T follicular helper cell (primary cell): ENCODE measurements at regions not wholly inside any gene's neighbourhood (a gene's known extent, or its start where the extent isn't known, plus 50 kb on each side); places are given as distances from the start of the nearest gene placed in this dataset.

Experiments
- DNase-seq: peaks from one replicate; pipeline ENCODE4 v3.0.0-alpha.2; 2020; ENCODE audit warnings: low read depth

DNA sequence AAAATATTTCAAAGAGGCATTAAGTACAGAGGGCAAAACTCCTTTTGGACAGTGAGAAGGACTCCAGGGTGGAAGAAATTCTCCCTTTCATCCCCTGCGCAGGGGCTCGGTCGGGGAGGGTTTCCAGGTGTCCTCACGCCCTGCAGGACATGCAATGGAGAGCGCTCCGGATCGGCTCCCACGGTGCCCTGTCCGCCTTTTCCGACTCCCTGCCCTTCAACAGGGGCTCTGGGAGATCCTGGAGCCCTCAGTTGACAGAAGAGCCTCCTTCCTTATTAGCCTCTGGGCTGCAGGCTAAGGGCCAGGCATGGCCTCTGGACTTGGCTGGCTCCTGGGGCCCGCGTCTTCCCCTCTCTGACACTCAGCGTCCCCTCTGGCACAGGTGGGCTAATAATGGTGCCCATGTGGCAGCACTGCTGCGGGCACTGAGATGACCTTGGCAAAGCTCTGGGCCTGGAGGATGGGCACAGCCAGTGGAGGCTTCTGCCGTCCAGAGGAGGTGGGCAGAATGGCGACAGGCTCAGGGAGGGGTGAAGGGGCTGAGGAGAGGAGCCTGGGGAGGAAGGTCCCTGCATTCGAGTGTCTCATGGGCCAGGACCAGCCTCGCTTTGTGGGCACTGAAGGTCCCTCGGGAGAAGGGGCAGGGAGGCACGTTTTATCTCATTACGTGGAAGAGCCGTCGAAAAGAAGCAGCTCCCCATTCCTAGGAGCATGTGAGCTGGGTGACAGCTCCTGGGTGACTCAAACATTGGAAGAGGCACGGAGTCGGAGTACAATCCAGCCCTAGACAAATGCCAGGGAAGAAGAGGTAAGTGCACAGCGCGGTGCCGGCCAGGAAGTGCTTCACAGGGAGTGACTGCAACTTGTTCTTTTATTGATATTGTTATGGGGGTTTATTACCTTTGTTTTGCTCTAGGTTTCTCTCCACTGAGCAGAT lies 161.7 kb downstream of the IRF8 start:
- DNase-seq, result no peak

DNA sequence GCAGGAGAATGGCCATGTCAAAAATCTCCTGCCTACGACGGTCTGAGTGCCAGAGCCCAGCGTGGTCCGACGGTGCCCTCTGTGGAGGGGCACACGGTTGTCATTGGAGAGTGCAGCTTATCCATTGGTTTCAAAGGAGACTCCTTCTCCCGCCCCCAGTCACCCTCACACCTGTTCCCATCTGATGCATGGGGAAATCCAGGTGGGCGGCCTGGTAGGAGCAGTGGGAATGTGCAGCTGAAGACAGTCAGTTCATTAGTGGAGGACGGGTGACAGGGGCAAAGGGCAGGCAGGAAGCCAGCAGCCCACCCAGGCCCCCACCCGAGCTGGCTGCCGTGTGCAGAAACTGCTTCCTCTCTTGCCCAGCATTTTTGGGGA lies 162.3 kb downstream of the IRF8 start:
- DNase-seq, result no peak

DNA sequence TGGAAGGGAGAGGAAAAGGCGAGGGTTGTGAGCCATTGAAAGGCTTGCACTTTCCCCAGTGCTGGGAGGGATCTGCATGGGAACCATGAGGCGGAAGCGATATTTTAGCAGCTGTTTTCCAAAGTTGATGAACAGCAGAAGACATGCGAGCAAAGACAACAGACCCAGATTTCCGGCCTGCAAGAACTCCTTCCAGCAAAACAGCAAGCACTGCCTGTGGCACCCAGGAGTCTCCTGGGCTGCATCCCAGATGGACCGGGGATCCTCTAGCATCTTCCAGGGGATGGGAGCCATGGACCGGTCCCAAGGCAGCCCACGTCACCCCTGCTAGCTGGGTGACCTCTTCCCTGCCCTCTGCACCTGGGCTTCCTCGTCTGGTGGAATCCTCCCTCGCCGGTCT lies 162.8 kb downstream of the IRF8 start:
- DNase-seq, result no peak

DNA sequence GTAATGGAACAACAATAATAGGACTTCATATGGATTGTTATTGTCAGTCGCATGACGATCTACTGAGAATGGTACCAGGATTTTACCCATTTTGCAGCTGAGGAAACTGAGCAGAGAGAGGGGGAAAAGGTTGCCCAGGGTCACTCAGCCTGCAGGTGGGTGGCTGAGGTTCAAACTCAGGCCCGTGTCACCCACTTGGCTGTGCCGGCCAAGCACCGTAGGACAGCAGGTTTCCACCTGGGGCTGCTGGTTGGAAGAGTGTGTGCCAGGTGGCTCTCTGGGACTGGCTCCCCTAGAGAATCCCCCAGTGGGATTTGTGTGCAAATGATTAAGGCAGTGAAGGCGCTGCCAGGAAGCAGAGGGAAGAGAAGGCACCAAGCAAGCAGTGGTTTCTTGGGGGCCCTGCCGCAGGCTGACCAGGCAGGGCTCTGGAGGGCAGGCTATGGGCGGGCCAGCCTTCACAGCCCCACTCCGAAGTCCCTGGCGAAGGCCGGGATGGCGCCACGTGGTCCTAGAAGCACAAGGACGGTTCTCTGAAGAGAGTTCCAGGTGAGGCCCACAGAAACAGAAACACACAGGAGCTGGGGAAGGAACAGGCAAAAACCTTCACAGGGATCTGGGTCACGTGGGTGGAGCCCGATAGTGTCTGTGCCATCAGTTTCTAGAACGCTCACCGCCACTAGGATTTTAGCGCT lies 163.5 kb downstream of the IRF8 start:
- DNase-seq, result no peak

DNA sequence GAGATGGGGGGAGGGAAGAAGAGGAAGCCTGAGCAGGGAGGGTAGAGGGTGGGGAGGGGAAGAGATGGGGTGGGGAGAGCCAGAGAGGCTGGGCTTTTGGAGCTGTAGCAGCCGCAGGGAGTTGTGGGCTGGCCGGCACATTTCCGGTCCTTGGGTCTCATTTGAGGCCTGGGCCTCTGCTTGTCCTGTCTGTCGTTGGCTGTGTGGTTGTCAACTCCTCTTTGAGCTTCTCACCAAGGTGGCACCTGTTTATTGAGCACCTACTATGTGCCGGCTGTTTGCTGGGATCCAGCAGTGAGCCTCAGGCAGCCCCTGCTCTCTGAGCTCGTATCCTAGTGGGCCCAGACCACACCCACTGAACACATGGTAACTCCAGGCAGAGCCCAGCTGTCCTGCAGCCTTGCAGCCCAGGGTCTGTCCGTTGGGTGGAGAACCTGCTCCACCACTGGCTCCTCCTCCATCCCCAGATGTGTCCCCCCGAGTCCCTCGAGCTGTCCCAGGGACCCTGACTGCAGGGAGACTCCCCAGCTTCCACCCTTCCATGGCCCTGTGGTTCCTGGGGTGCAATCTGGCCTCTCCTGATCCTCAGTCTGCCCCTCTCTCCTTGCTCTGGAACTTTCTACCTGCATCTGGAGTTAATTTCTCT lies 164.9 kb downstream of the IRF8 start:
- DNase-seq, result no peak

DNA sequence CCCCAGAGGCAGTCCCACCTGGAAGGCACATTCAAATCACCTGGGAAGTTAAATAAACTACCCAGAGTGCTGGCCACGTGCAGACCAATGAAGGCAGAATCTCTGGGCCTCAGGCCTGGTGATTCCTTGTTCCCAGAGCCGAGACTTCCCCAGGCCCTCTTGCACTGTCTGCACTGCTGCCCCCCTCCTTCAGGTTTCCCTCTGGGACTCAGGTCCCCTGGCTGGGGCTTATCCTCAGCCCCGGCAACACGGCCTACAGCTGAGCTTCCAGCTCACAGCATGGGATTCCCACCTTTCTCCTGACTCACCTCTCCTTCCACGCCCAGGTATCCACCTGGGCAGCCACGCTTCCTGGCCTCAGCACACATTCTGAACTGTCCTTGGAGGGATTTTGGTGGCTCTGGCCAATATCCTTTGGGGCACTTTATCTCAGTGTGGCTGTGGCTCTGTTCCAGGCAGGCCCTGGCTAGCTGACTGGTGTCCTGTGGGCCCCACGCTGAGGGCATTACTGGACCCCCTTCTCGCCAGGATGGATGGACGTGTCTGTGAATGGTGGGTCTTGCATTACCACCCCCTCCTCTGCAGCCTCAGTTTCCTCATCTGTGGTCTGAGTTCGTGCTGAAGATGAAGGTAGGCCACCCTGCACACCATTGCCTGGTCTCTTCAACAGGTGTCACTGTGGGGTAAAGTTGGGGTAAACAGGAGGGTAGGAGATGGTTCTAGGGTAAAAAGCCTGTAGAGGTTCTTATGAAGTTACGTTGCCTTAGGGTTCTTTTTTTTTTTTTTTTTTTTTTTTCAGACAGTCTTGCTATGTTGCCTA lies 165.7 kb downstream of the IRF8 start:
- DNase-seq, result no peak

DNA sequence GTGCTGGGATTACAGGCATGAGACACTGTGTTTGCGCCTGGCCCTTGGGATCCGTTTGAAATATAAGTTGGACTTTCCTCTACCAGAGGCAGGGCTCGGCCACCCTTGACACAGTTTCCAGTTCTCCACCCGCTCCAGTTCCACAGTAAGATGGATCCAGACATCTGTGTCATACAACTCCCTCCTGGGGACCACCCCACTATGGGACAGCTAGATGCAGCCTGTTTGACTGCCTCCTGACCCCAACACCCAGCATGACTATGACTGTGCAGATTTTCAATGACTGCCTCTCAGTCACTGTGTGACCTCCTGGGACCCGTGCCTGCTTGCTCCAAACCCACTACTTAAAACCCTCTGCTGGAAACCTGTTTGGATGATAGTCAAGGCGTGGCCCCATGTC lies 166.7 kb downstream of the IRF8 start:
- no peak for DNase-seq

DNA sequence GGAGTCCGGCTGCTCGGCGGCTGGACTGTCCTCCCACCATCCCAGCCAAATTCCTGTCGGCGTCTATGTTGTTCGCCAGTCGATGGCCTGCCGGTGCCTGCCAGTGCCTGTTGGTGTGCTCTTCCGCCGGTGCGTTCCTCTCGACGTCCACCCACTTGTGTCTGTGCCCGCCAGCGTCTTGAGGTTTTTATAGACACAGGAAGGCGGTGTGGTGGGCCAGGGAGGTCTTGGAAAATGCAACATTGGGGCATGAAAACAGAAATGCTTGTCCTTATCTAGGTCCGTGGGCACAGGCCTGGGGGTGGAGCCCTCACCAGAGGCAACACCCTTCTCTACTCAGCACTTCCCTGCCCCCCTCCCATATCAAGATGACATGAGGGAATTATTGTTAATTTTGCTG lies 167.8 kb downstream of the IRF8 start:
- no peak for DNase-seq

DNA sequence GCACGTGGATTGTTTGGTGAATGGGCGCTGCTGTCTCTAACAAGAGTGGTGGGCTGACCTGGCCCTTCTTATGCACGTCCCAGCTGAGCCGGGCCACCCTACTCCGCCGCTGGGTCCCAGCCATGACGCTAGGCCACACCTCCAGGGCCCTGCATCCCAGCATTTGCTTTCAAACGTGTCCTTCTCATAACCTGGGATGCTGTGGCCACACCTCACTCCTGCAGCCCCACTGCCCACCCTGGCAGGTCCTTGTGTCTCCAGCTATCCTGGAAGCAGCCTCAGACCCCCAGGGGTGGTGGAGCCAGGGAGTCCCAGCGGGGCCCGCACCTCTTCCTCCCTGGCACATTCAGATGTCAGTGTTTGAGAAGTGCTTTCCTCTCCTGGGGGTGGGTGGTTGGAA lies 168.6 kb downstream of the IRF8 start:
- DNase-seq, result no peak

DNA sequence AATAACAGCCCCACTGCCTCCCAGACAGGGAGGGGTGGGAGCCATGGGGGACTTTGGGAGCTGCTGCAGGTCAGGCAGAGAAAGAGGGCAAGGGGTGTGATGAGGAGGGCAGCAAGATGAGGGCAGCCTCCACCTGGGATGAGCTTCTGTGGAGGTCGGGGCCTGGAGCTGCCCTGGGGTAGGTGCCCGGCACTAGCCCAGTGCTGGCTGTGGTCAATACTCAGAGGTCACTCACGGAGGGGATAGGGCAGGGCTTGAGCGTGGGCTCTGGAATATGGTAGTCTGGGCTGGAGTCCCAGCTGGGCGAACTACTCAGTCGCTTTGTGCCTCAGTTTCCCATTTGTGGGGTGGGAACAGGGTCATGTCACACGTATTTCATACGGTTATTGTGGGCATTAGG lies 169.0 kb downstream of the IRF8 start:
- no peak for DNase-seq

DNA sequence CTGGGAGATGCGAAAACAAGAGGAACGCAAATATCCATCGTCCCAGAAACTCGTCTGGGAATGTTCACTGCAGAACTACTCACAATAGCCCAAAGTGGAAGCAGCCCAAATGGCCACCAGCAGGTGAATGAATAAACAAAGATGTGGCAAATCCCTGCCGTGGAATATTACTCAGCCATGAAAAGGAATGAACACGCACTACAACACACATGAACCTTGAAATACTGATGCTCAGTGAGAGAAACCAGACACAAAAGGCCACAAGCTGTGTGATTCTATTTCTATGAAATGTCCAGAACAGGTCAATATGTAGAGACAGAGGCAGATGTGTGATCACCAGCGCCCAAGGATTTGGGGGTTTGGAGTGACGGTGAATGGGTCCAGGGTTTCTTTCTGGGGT lies 169.8 kb downstream of the IRF8 start:
- DNase-seq, result no peak

DNA sequence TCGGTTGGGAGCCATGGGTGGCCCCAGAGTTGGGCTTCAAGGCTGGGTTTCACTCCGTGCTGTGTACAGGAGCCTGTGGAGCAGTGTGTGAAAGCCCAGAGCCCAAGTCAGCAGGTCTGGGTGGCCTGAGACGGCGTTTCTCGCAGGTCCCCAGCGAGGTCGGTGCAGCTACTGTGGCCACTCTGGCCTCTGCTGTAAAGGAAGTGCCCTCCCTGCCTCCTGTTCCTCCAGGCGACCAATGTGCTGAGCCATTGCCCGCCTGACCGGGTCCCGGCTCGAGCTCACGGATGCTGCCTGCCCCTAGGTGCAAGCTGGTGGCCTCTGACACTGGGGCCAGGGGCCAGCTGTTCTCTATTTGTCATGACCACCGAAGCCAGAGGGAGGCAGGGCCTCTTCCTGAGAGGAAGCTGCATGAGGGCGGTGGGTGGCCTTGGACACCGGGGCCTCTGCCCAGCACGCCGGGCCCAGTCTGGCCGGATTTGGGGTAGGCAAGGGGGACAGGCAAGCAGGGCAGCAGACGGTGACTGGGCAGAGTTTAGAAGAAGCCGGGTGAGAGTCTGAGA lies 170.9 kb downstream of the IRF8 start:
- DNase-seq, result no peak

DNA sequence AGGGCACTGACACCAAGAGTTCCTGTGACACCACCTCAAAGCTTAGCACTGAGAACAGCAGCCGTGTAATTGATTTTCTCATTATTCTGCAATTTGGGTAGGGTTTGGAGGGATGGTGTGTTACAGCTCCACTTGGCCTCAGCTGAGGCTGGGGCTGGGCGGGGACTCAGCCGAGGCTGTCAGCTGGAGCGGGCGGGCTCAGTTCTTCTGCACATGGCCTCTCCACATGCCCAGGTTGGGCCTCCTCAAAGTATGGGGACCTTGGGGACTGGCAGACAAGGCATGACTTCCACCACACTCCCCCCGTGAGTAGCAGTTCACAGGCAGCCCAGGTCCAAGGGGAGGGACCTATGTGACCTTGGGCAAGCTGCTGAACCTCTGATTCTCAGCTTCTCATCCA lies 171.5 kb downstream of the IRF8 start:
- no peak for DNase-seq

DNA sequence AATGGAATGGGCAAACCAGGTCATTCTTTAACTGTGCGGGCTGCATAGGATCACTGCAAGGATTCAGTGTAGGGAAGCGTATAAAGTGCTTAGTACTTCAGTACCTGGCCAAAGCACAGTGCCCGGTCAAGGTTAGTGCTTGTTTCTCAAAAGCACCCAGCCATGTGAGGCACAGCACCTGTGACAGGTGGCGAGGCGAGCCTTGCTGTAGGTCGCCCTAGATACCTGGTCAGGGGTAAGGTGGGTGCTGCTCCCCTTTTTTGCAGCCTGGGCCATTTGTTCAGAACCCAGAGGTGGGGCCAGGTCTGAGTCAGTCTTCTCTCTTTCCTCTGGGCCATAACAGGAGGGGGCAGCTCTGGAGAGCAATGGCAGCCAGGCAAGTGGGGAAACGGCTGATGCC lies 172.0 kb downstream of the IRF8 start:
- DNase-seq, result no peak

DNA sequence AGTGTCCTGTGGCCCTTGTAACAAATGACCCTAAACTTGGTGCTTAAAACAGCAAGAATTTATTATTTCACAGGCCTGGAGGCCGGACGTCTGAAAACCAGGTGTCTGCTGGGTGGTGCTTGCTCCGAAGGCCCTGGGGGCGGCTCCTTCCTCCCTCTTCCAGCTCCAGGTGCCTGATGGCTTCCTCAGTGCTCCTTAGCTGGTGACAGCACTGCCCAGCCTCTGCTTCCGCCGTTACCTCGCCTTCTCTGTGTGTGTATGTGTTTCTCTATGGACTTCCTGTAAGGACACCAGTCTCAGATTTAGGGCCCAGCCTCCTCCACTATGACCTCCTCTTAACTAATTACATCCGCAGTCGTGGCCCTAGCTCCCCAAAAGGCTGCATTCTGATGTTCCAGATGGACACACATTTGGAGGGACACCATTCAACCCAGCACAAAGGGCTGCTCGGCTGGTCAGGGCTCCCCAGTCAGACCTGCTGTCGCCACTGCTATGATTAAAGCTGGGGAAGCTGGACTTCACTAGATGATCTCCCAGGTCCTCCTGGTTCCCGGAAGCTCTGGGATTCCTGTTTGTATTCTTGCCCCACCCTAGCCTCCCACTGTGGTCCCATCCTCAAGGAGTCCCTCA lies 172.8 kb downstream of the IRF8 start:
- no peak for DNase-seq

DNA sequence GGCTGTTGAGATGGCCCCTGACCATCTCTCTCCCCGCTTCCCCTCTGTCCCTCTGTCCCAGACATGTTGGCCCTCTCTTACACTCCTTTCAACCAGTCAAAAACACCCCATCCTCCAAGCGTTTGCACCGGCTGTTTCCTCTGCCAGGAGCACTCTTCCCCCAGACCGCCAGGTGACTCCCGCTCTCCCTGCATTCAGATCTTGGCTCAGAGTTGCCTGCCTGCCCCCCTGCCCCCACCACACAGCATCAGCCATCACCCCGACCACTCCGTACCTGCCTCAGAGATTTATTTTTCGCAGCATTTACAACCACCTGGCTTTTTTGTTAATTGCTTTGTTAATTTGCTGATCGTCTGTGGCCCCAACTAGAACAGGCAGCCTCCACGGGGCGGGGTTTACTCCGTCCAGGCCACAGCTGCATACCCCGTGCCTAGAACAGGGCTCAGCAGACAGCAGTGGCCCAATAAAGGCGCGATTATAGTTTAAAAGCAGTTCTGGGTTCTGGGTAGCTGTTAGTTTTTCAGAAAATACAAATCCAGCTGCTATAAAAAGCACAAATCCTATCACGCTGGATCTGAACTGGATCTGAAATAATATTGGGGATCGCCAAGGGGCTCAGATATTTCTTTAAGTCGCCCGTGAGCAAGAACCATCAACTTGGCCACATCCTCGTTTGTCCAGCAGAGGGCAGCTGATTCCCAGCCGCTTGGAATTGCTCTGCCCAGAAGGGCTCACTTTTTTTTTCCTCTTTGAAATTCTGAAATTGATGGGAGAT lies 173.6 kb downstream of the IRF8 start:
- peak; percentile 3 for DNase-seq

DNA sequence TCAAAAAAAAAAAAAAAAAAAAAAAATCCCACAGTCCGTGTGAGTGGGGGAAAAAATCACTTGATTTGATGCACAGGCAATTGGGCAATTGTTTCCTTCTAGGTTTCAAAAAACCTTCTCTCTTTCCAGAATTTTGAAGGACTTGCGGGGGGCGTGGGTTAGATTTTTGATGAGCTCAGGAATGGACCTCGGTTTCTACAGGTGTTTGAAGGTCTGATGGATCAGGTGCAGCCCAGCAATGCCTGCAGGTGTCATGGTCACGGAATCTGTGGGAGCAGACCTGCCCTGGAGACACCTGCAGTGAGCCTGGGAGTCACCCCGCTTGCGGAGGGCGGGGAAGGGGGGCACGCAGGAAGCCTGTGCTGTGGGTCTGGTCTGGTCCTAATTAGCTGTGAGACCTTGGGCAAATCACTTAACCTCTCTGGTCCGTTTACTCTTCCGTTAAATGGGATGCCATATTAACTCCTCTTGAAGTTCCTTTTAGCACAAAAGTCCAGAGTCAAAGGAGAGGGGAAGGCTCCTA lies 174.2 kb downstream of the IRF8 start:
- no peak for DNase-seq

DNA sequence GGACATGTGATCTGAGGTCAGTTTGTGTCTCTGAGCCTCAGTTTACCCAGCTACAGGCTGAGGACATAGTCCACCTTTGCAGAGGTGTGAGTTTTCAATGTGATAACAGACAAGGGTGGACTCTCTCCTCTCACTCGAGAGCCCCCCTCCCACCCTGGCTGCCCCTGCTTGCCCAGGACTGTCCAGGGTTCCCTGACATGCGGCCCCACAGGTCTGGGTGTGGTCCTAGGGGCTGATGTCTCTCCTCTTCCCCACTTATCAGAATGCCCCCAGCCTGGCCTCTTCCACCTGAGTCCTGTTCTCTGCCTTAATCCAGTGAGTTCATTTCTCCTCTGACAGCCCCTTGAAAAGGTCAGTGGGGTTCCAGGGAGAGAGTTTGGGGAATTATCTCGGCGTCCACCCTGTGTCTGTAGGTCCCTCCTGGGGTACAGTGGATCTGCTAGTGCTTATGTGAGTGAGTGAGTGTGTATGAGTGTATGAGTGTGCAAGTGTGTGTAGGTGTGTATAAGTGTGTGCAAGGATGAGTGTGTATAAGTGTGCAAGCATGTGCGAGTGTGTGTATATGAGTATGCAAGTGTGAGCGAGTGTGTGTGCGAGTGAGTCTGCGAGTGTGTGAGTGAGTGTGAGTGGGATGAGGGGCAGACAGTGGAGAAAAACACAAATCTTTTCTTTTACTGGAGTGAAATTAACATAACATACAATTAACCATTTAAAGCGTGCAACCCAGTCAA lies 175.0 kb downstream of the IRF8 start:
- no peak for DNase-seq

DNA sequence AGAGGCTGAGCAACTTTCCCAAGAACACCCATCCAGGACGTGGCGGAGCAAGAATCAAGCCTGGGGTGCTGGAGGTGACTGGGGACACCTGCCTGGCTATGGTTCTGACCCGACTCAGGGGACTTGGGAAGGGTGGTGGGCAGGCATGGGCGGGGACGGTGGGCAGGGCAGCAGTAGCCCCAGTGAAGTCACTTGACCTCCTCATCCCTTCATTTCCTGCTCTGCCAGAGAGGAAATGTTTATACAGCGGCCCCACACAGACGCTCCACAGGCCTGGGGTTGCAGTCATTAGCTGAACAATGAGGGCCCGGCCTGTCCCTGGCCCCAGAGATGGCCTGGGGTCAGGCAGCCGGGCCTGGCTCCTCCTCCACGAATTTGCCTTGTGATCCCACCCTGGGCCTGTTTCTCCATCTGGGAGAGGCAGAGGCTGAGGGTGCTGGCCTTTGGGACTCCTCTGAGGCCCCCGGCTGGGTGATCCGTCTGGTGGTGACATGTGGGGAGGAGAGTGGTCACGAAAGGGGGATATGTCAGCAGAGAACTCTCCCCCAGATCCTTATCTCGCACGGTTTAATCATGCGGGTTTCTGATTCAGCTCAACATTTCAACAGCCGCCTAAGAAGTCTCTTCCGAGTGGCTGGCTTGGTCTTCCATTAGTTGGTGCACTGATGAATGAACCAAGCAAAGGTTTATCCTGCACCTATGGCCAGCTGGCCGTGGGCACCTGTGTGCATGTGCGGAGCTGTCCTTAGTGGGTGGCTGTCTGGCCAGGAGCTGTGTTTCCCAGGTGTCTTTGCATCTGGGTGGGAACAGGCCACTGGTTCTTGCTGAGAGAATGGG lies 175.9 kb downstream of the IRF8 start:
- DNase-seq, result no peak
